K562 (cell line): ENCODE measurements at regions not wholly inside any gene's neighbourhood (a gene's known extent, or its start where the extent isn't known, plus 50 kb on each side); places are given as distances from the start of the nearest gene placed in this dataset.

ENCODE experiments used
- ATAC-seq: fragments of 200-7000 bp; cut with Tn5 transposase; 3 replicates; pipeline ENCODE4 v1.9.1; 2020; ENCODE audit warnings: moderate library complexity
- BruUV-seq: library from RNA; stranded (reverse); fragments of 400-500 nt; replicated peaks from 2 replicates; lab custom pipeline; 2021; lab: Mats Ljungman, UMichigan
- CTCF ChIA-PET: fragments of 300-600 bp; formaldehyde crosslinking; extraction: SDS; loops from one replicate; lab custom pipeline; 2021; ENCODE audit warnings: low intra/inter-chr PET ratio; lab: Yijun Ruan, JAX
- POLR2A ChIA-PET: fragments of 300-600, 350-650 bp; sonication (Branson Sonifier 250); formaldehyde crosslinking; extraction: SDS; loops from one replicate; lab custom pipeline; 2021; ENCODE audit warnings: antibody characterized with exemption, inconsistent platforms; lab: Yijun Ruan, JAX
- DNase-seq, 4 experiments: peaks; one replicate each; pipeline versions ENCODE4 v3.0.0 to v3.0.0-alpha.2; 2011 to 2018; ENCODE audit warnings: low spot score in 3 of 4, mixed read lengths in 3 of 4; ENCODE audit errors: extremely low read depth in 1 of 4
- FAIRE-seq: peaks from 2 replicates; lab custom pipeline; 2011; peaks lifted over from hg19 to GRCh38; lab: Jason Lieb, UNC
- H2AFZ ChIP-seq: 2 replicates; pipeline ENCODE4 v1.6.0; 2011; ENCODE audit warnings: low read depth, low read length, control low read depth, inconsistent platforms
- H3K27ac ChIP-seq: fragments of 200-600 bp; 3 replicates; pipeline ENCODE4 v1.8.0; 2011; ENCODE audit warnings: low read depth, mild to moderate bottlenecking, control low read depth, inconsistent platforms, low read length, moderate library complexity, mixed read lengths; ENCODE audit errors: extremely low read depth
- H3K27me3 ChIP-seq, 2 experiments: fragments of 300-600 bp in 1 of 2; 2 replicates in 1 of 2; 3 replicates in 1 of 2; pipeline versions ENCODE4 v1.6.0 to v1.8.0; 2011; ENCODE audit warnings: inconsistent platforms in 2 of 2, low read length in 2 of 2, mild to moderate bottlenecking in 1 of 2, mixed read lengths in 1 of 2, moderate library complexity in 1 of 2; ENCODE audit not compliant: control insufficient read depth in 2 of 2, insufficient read depth in 2 of 2
- H3K36me3 ChIP-seq: fragments of 300-600 bp; 3 replicates; pipeline ENCODE4 v1.8.0; 2011; ENCODE audit warnings: mild to moderate bottlenecking, low read length, inconsistent platforms; ENCODE audit not compliant: control insufficient read depth, insufficient read depth
- H3K4me1 ChIP-seq, 2 experiments: fragments of 200-600 bp in 1 of 2; replicated peaks in 1 of 2; 2 replicates in 1 of 2; 3 replicates in 1 of 2; pipeline versions ENCODE4 v1.5.1 to v1.8.0; 2011; ENCODE audit warnings: inconsistent platforms in 2 of 2, low read length in 2 of 2, mild to moderate bottlenecking in 1 of 2, mixed read lengths in 1 of 2, moderate library complexity in 1 of 2; ENCODE audit not compliant: control insufficient read depth in 2 of 2, insufficient read depth in 2 of 2
- H3K4me2 ChIP-seq: 2 replicates; pipeline ENCODE4 v1.6.1; 2011; ENCODE audit warnings: low read length, control low read depth, inconsistent platforms, mixed read lengths; ENCODE audit not compliant: insufficient read depth
- H3K4me3 ChIP-seq: fragments of 200-600 bp; sonication (generic), shearing (Covaris generic); 2 replicates; pipeline ENCODE4 v1.5.1; 2016; ENCODE audit warnings: control low read depth, inconsistent platforms
- H3K79me2 ChIP-seq: fragments of 200-600 bp; 3 replicates; pipeline ENCODE4 v1.8.0; 2011; ENCODE audit warnings: low read length, inconsistent platforms; ENCODE audit not compliant: control insufficient read depth, insufficient read depth
- H3K9ac ChIP-seq, 2 experiments: 2 replicates each; pipeline versions ENCODE4 v1.6.0 to v1.6.1; 2011; ENCODE audit warnings: low read depth in 2 of 2, low read length in 2 of 2, control low read depth in 1 of 2, inconsistent platforms in 1 of 2, mild to moderate bottlenecking in 1 of 2, mixed read lengths in 1 of 2; ENCODE audit not compliant: insufficient read depth in 1 of 2
- H3K9me1 ChIP-seq: one replicate; pipeline ENCODE4 v1.6.0; 2011; ENCODE audit warnings: inconsistent platforms, mild to moderate bottlenecking, low read length, moderate library complexity; ENCODE audit not compliant: control insufficient read depth, insufficient read depth
- H3K9me3 ChIP-seq: replicated peaks from 2 replicates; pipeline ENCODE4 v1.5.1; 2011; ENCODE audit warnings: low read depth, low read length, inconsistent platforms; ENCODE audit not compliant: control insufficient read depth, insufficient read depth
- H4K20me1 ChIP-seq: replicated peaks from 2 replicates; pipeline ENCODE4 v1.6.1; 2011; ENCODE audit warnings: low read length, inconsistent platforms, mixed read lengths; ENCODE audit not compliant: control insufficient read depth, insufficient read depth
- CTCF ChIP-seq, 3 experiments: IDR thresholded peaks in 2 of 3; conservative IDR thresholded peaks in 1 of 3; 2 replicates each; pipeline ENCODE4 v1.5.1; 2011 to 2012; ENCODE audit warnings: low read length in 3 of 3, mild to moderate bottlenecking in 3 of 3, control low read depth in 2 of 3, improper control_type of control experiment in 1 of 3, inconsistent platforms in 1 of 3, low read depth in 1 of 3, mixed read lengths in 1 of 3, moderate library complexity in 1 of 3; ENCODE audit not compliant: insufficient read depth in 2 of 3
- FOS ChIP-seq: IDR thresholded peaks from 3 replicates; pipeline ENCODE4 v1.6.1; 2011; ENCODE audit not compliant: insufficient read length; ENCODE audit errors: extremely low read depth
- FOXM1 ChIP-seq, 2 experiments: fragments of 450-650 bp in 1 of 2; sonication (generic) in 1 of 2; formaldehyde crosslinking in 1 of 2; IDR thresholded peaks; 2 replicates each; pipeline versions ENCODE4 v1.6.1 to v1.9.0; 2017 to 2022; ENCODE audit warnings: low read depth in 2 of 2, mild to moderate bottlenecking in 2 of 2, missing genetic modification reagents in 1 of 2, moderate library complexity in 1 of 2
- HNRNPL ChIP-seq: fragments of 200-400 bp; formaldehyde crosslinking; IDR thresholded peaks from 2 replicates; pipeline ENCODE4 v1.6.1; 2017; ENCODE audit warnings: low read depth, mild to moderate bottlenecking, low read length
- HSF4 ChIP-seq: fragments of 250-450 bp; sonication (Bioruptor Pico); IDR thresholded peaks from 2 replicates; pipeline ENCODE4 v2.1.2; 2022; ENCODE audit warnings: mild to moderate bottlenecking, moderate library complexity, borderline replicate concordance
- MTF1 ChIP-seq: fragments of 250-450 bp; sonication (Bioruptor Pico); IDR thresholded peaks from 2 replicates; pipeline ENCODE4 v1.9.0; 2021; ENCODE audit warnings: moderate library complexity, mild to moderate bottlenecking, inconsistent platforms, borderline replicate concordance
- NUFIP1 ChIP-seq: fragments of 450-650 bp; IDR thresholded peaks from 2 replicates; pipeline ENCODE4 v1.6.1; 2018; ENCODE audit not compliant: partially characterized antibody
- ZFP91 ChIP-seq: sonication (generic); formaldehyde crosslinking; IDR thresholded peaks from 2 replicates; pipeline ENCODE4 v1.8.0; 2022; ENCODE audit warnings: mild to moderate bottlenecking, missing genetic modification reagents
- ZNF318 ChIP-seq, 2 experiments: fragments of 450-650 bp; IDR thresholded peaks; 2 replicates each; pipeline ENCODE4 v1.6.1; 2016; ENCODE audit warnings: mild to moderate bottlenecking in 2 of 2, borderline replicate concordance in 1 of 2, low read depth in 1 of 2, moderate library complexity in 1 of 2
- WGBS: fragments of 100-300 bp; shearing (Covaris generic); methylation state at CpG from one replicate; pipeline ENCODE4 v1.1.6; 2016; ENCODE audit warnings: low coverage, mixed read lengths; ENCODE audit not compliant: insufficient coverage; ENCODE audit errors: missing lambda C conversion rate; 5-methylcytosine and 5-hydroxymethylcytosine counted together
- in situ Hi-C: fragments of 300-500 bp; cut with MboI; formaldehyde crosslinking; loops from 4 replicates; pipeline ENCODE4 v1.15.0; 2018; ENCODE audit warnings: inconsistent platforms, mixed read lengths
- intact Hi-C: fragments of 100-400 bp; cut with micrococcal nuclease; formaldehyde crosslinking; loops from 2 replicates; pipeline ENCODE4 v1.14.2; 2022

- no peak for TF ChIP-seq ZNF318 (IDR thresholded peaks at IDR 0.05; ENCODE audit: borderline replicate concordance in 1 of 2, low read depth in 1 of 2)
These were observed 1060.7 kb downstream of the EFNA5 start (continued) for GRCh38 chr5:106610041-106610440.

- in situ Hi-C loops (no loop called here), intact Hi-C loops (no loop called here)
- no peak overlapping the region for H3K9ac ChIP-seq
- no peak overlapping the region for H2AFZ ChIP-seq
- no peaks in the 10 kb centered on the region for H4K20me1 ChIP-seq
- no peak for TF ChIP-seq HSF4 (CRISPR knock-in tag)
- TF ChIP-seq MTF1 (CRISPR knock-in tag) = no peak
- TF ChIP-seq FOS = no peak
- no peak for TF ChIP-seq HNRNPL
- no peak for TF ChIP-seq ZFP91 (CRISPR knock-in tag)
- TF ChIP-seq NUFIP1 = no peak
- TF ChIP-seq FOXM1 (IDR thresholded peaks at IDR 0.05; ENCODE audit: low read depth) = no peak
- TF ChIP-seq FOXM1 (CRISPR knock-in tag; IDR thresholded peaks at IDR 0.05; ENCODE audit: low read depth) = no peak
- no peak for TF ChIP-seq CTCF (IDR thresholded peaks at IDR 0.05 in 2 of 3, conservative IDR thresholded peaks at IDR 0.05 in 1 of 3; ENCODE audit: insufficient read depth in 2 of 3, low read depth in 1 of 3, low read length in 3 of 3)
- no TSS peak for BruUV-seq
- WGBS = 0% methylated on average over 6 of the region's 6 CpGs
- no peaks in the 10 kb centered on the region for H3K36me3 ChIP-seq
- ATAC-seq = no peak
- POLR2A ChIA-PET = no interaction called here
- no peaks in the 10 kb centered on the region for H3K27me3 ChIP-seq
- H3K9me3 ChIP-seq = no peaks in the 10 kb centered on the region
- no peaks in the 10 kb centered on the region for H3K9me1 ChIP-seq
- no peak overlapping the region for H3K27ac ChIP-seq
- no peaks in the 10 kb centered on the region for H3K79me2 ChIP-seq
- CTCF ChIA-PET = no interaction called here
- no peak overlapping the region for H3K4me3 ChIP-seq
- DNase-seq = no peak
- no peaks in the 10 kb centered on the region for H3K4me1 ChIP-seq
- FAIRE-seq = no peak
- H3K4me2 ChIP-seq = no peak overlapping the region
These were observed 1069.1 kb downstream of the EFNA5 start for GRCh38 chr5:106601620-106602019.
